SK-N-MC (cell line): ENCODE measurements at regions not wholly inside any gene's neighbourhood (a gene's known extent, or its start where the extent isn't known, plus 50 kb on each side); places are given as distances from the start of the nearest gene placed in this dataset.

Source experiments
- DNase-seq: peaks from one replicate; pipeline ENCODE4 v3.0.0-alpha.2; 2011; ENCODE audit warnings: low read depth, low spot score
- H3K27ac ChIP-seq: fragments of 200-600 bp; sonication (generic); 2 replicates; pipeline ENCODE4 v1.5.1; 2016; ENCODE audit warnings: mixed run types
- H3K36me3 ChIP-seq: fragments of 200-600 bp; sonication (generic); 2 replicates; pipeline ENCODE4 v1.6.1; 2017; ENCODE audit warnings: antibody characterized with exemption, low read length, mixed read lengths; ENCODE audit not compliant: insufficient read depth
- H3K4me3 ChIP-seq: fragments of 200-600 bp; sonication (generic); 2 replicates; pipeline ENCODE4 v1.5.1; 2016
- H3K9ac ChIP-seq: fragments of 200-600 bp; sonication (generic); 2 replicates; pipeline ENCODE4 v1.8.0; 2017; ENCODE audit warnings: mixed run types, mixed read lengths; ENCODE audit not compliant: insufficient read length
- H3K9me3 ChIP-seq: fragments of 200-600 bp; sonication (generic); 2 replicates; pipeline ENCODE4 v1.6.1; 2017; ENCODE audit warnings: low read depth, mild to moderate bottlenecking, antibody characterized with exemption, low read length, moderate library complexity, mixed read lengths
- EZH2 ChIP-seq: fragments of 200-600 bp; sonication (generic); IDR thresholded peaks from one replicate; pipeline ENCODE4 v1.6.1; 2017; ENCODE audit warnings: antibody characterized with exemption
- FOXP2 ChIP-seq: optimal IDR thresholded peaks from 2 replicates; pipeline ENCODE3; 2011; ENCODE audit warnings: mild to moderate bottlenecking, moderate library complexity; ENCODE audit not compliant: insufficient read depth; ENCODE audit errors: extremely low read length, control extremely low read depth
- POLR2AphosphoS5 ChIP-seq: IDR thresholded peaks from 2 replicates; pipeline ENCODE4 v1.6.1; 2012; ENCODE audit warnings: mild to moderate bottlenecking, low read depth, low read length, borderline replicate concordance

DNA sequence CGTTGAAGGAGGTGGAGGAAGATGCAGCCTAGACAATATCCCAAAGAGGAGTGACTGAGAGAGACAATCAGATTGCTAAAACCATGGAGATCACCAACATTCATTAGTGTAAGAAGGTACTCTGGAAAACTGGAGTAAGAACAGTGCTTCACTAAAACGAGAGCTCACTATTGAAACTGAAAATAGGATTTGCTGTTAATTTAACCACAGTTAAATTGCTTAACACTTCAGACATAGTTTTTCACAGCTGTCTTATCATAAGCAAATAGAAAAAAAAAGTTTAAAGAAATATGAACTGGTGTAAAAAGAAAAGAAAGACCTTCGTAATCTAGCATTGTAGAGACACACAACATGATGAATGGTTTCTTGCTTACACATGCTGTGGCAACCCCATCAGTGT is 1049.8 kb upstream of the CHAC2 start:
- Histone ChIP-seq H3K9ac (no peak overlapping the region), H3K9me3 (no peaks in the 10 kb centered on the region), H3K36me3 (no peaks in the 10 kb centered on the region), H3K4me3 (no peak overlapping the region), H3K27ac (no peak overlapping the region)
- TF ChIP-seq EZH2, result no peak
- no peak for TF ChIP-seq FOXP2
- TF ChIP-seq POLR2AphosphoS5, result no peak
- no peak for DNase-seq

- no peaks in the 10 kb centered on the region for H3K36me3 ChIP-seq
- no peak for DNase-seq
- no peak overlapping the region for H3K9ac ChIP-seq
- H3K9me3 ChIP-seq, result no peaks in the 10 kb centered on the region
- no peak overlapping the region for H3K4me3 ChIP-seq
- no peak overlapping the region for H3K27ac ChIP-seq
- TF ChIP-seq FOXP2, result no peak
- TF ChIP-seq POLR2AphosphoS5, result no peak
- TF ChIP-seq EZH2, result no peak
These were observed 1056.6 kb upstream of the CHAC2 start for GRCh38 chr2:52710810-52711618.

DNA sequence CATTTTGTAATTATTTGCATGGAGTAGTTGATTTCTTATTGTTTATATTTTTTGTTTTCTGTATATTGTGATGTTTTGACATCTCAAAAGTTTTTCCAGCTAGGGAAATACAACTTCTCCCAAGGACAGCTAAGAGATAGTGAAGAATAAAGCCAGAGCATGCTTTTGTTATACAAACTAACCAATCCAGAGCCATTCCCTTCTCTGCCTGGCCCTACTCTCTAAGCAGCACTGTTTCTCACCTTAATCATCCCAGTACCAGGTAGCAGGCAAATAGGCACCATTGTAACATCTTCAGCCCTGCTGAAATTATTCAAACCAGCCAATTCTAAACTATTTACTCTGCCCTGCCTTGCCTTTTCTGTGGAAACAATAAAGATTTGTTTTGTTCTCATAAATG is 1063.4 kb upstream of the CHAC2 start:
- H3K4me3 ChIP-seq, result no peak overlapping the region
- H3K9ac ChIP-seq, result no peak overlapping the region
- no peaks in the 10 kb centered on the region for H3K9me3 ChIP-seq
- DNase-seq, result no peak
- H3K36me3 ChIP-seq, result no peaks in the 10 kb centered on the region
- TF ChIP-seq POLR2AphosphoS5, result no peak
- H3K27ac ChIP-seq, result no peak overlapping the region

DNA sequence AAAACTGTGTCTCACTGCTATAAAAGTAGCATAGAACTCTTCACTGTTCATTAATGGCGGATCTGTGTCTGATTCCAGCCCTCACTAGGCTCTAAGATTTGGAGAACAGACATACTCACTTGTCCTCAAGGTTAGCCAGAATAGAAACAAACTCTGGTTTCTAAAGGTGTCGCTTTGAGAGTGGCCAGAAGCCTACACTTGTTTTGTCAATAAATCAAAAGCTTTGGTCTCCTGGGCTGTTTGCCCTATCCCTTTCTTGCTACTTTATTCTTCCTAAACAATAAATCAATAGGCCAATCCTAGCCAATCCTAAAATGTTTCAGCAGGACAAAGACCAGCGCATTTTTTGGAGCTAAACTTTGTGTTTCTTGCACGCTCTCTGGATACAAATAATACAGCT is 1064.6 kb upstream of the CHAC2 start:
- Histone ChIP-seq H3K9ac (no peak overlapping the region), H3K4me3 (no peak overlapping the region), H3K27ac (no peak overlapping the region), H3K36me3 (no peaks in the 10 kb centered on the region), H3K9me3 (no peaks in the 10 kb centered on the region)
- TF ChIP-seq EZH2, result no peak
- no peak for TF ChIP-seq FOXP2
- TF ChIP-seq POLR2AphosphoS5, result no peak
- no peak for DNase-seq

DNA sequence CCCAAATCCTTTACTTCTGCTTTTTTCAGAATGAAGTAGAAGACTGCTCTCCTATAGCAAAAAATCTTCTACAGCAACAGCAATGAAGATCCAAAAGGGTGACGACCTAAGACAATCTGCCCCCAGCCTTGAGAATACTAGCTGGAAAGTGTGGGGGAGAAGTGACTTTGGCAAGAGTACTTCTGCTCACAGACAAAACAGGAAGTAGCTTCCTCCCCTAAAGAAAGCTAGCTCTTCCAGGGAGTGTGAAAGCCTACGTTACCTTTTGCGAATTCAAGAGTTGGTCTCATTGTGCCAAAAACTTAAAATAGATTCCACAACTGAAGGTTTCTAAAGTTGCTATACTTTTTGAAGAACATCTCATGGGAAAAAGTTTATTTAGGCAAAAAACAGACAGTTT is 1069.2 kb upstream of the CHAC2 start:
- Histone ChIP-seq H3K9ac (no peak overlapping the region), H3K36me3 (no peaks in the 10 kb centered on the region), H3K4me3 (no peak overlapping the region), H3K27ac (no peak overlapping the region), H3K9me3 (no peaks in the 10 kb centered on the region)
- DNase-seq, result no peak
- TF ChIP-seq EZH2 (no peak), FOXP2 (no peak), POLR2AphosphoS5 (no peak)

DNA sequence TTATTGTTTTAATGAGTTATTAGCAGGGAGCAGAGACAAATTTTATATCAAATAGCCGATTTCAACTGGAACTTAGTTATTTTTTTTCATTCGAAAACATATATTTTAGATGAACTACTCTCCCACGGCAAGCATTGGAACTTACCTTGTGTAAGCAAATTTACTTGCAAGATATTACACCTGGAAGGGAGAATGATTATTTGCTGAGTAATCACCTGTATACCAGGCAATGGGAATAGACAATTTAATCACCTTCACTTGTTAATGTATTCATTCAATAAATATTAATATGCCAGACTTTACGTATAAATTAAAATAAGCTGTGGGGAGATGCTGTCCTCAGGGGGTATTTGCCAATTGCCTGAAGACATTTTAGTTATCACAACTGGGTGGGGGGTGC is 1069.9 kb upstream of the CHAC2 start:
- no peak overlapping the region for H3K4me3 ChIP-seq
- no peaks in the 10 kb centered on the region for H3K36me3 ChIP-seq
- no peaks in the 10 kb centered on the region for H3K9me3 ChIP-seq
- no peak for DNase-seq
- no peak overlapping the region for H3K27ac ChIP-seq
- TF ChIP-seq EZH2, result no peak
- no peak for TF ChIP-seq POLR2AphosphoS5
- TF ChIP-seq FOXP2, result no peak
- H3K9ac ChIP-seq, result no peak overlapping the region

- H3K4me3 ChIP-seq, result no peak overlapping the region
- no peak for TF ChIP-seq FOXP2
- TF ChIP-seq EZH2, result no peak
- no peak for TF ChIP-seq POLR2AphosphoS5
- no peak overlapping the region for H3K9ac ChIP-seq
- H3K9me3 ChIP-seq, result no peaks in the 10 kb centered on the region
- no peaks in the 10 kb centered on the region for H3K36me3 ChIP-seq
- no peak for DNase-seq
- H3K27ac ChIP-seq, result no peak overlapping the region
These were observed 1071.9 kb upstream of the CHAC2 start for GRCh38 chr2:52695731-52696130.

GRCh38 chr2:52686935-52687334 is 1080.7 kb upstream of the CHAC2 start:
- DNase-seq, result no peak
- Histone ChIP-seq H3K36me3 (no peaks in the 10 kb centered on the region), H3K9ac (no peak overlapping the region), H3K4me3 (no peak overlapping the region), H3K27ac (no peak overlapping the region), H3K9me3 (no peaks in the 10 kb centered on the region; the same call in 1 of the 2 replicates)
- no peak for TF ChIP-seq FOXP2

DNA sequence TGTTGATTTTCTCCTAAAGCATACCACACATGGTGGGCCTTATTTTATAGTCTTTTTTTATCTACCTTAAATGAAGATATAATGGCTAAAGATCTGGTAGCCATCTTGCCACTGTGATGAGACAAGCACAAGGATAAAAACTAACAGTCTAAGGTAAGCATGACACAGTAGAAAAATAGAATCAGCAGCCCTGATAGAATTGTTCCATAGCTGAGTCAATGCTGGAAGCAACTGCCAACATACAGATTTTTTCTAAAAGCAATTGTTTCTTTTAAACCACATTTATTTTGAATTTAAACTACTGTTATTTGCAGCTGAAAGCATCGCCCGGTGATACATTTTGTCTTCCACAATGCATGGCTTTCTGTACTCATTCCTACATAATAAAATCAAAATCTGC is 1091.5 kb upstream of the CHAC2 start:
- H3K36me3 ChIP-seq, result no peaks in the 10 kb centered on the region

More for the DNA sequence above, 1091.5 kb upstream of the CHAC2 start:
- no peak for DNase-seq
- Histone ChIP-seq H3K27ac (no peak overlapping the region), H3K4me3 (no peak overlapping the region), H3K9ac (no peak overlapping the region), H3K9me3 (no peaks in the 10 kb centered on the region)
- TF ChIP-seq EZH2 (no peak), POLR2AphosphoS5 (no peak), FOXP2 (no peak)
